DOHH2 (cell line): ENCODE measurements at regions not wholly inside any gene's neighbourhood (a gene's known extent, or its start where the extent isn't known, plus 50 kb on each side); places are given as distances from the start of the nearest gene placed in this dataset.

Source experiments
- EZH2phosphoT487 ChIP-seq: fragments of 200-600 bp; sonication (generic); IDR thresholded peaks from 2 replicates; pipeline ENCODE4 v1.6.1; 2017; ENCODE audit warnings: borderline replicate concordance, mild to moderate bottlenecking, antibody characterized with exemption, low read length, moderate library complexity, mixed read lengths
- TF ChIP-seq, protein P1 (sequence below): fragments of 200-600 bp; sonication (generic); IDR thresholded peaks from one replicate; pipeline ENCODE4 v1.5.1; 2014; ENCODE audit warnings: antibody characterized with exemption, mild to moderate bottlenecking, low read depth, low read length; ENCODE audit not compliant: poor library complexity, severe bottlenecking

DNA sequence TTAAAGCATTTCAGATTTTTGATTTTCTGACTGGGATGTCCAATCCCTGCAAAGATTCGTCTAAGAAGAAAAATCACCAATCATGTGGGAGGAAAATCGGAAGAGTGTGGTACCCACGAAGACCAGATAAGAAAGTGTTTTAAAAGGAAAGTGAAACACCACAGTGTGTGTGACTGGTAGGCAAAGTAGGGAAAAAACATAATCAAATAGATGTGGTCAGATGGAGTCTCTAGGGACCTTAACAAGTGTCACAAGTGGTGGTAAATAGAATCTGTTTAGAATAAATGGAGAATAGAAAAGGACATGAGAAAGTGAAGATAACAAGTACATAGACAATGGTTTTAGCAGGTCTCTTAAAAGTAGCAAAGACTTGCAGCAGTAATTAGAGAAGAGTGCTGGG lies 154.6 kb downstream of the SLC30A10 start:
- TF ChIP-seq, protein P1, sequence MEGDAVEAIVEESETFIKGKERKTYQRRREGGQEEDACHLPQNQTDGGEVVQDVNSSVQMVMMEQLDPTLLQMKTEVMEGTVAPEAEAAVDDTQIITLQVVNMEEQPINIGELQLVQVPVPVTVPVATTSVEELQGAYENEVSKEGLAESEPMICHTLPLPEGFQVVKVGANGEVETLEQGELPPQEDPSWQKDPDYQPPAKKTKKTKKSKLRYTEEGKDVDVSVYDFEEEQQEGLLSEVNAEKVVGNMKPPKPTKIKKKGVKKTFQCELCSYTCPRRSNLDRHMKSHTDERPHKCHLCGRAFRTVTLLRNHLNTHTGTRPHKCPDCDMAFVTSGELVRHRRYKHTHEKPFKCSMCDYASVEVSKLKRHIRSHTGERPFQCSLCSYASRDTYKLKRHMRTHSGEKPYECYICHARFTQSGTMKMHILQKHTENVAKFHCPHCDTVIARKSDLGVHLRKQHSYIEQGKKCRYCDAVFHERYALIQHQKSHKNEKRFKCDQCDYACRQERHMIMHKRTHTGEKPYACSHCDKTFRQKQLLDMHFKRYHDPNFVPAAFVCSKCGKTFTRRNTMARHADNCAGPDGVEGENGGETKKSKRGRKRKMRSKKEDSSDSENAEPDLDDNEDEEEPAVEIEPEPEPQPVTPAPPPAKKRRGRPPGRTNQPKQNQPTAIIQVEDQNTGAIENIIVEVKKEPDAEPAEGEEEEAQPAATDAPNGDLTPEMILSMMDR = no peak
- no peak for TF ChIP-seq EZH2phosphoT487
